Activated CD4-positive, alpha-beta memory T cell treated with anti-CD3 and anti-CD28 coated beads for 36 hours (primary cell): ENCODE measurements at regions not wholly inside any gene's neighbourhood (a gene's known extent, or its start where the extent isn't known, plus 50 kb on each side); places are given as distances from the start of the nearest gene placed in this dataset.

ENCODE experiments used
- CTCF ChIA-PET: fragments of 350-600 bp; sonication (Branson Sonifier 250); formaldehyde crosslinking; loops from one replicate; lab custom pipeline; 2021; ENCODE audit warnings: antibody characterized with exemption, inconsistent platforms; lab: Charles Lee
- POLR2A ChIA-PET: fragments of 350-600 bp; sonication (Branson Sonifier 250); formaldehyde crosslinking; loops from one replicate; lab custom pipeline; 2021; ENCODE audit warnings: antibody characterized with exemption; lab: Charles Lee
- DNase-seq: peaks from one replicate; pipeline ENCODE4 v3.0.0-alpha.2; 2020
- H3K27ac Mint-ChIP-seq: one replicate; pipeline ENCODE4 v1.8.0; 2021; ENCODE audit warnings: mixed read lengths
- H3K27me3 Mint-ChIP-seq: one replicate; pipeline ENCODE4 v1.8.0; 2021; ENCODE audit warnings: mixed read lengths
- H3K36me3 Mint-ChIP-seq: one replicate; pipeline ENCODE4 v1.8.0; 2021; ENCODE audit warnings: mixed read lengths
- H3K4me1 Mint-ChIP-seq: one replicate; pipeline ENCODE4 v1.8.0; 2021; ENCODE audit warnings: low read depth, mixed read lengths
- H3K4me3 Mint-ChIP-seq: one replicate; pipeline ENCODE4 v1.8.0; 2021; ENCODE audit warnings: mild to moderate bottlenecking, mixed read lengths
- H3K9me3 Mint-ChIP-seq: one replicate; pipeline ENCODE4 v1.8.0; 2021; ENCODE audit warnings: mixed read lengths
- intact Hi-C: fragments of 100-400 bp; cut with micrococcal nuclease; formaldehyde crosslinking; loops from one replicate; pipeline ENCODE4 v1.15.1; 2023

DNA sequence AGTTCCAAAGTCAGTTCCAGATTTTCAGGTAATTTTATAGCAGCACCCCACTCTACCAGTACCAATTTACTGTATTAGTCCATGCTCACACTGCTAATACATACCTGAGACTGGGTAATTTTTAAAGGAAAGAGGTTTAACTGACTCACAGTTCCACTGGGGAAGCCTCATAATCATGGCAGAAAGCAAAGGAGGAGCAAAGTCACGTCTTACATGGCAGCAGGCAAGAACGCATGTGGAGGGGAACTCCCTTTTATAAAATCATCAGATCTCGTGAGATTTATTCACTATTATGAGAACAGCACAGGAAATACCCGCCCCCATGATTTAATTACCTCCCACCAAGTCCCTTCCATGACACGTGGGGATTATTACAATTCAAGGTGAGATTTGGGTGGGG is 142.4 kb downstream of the AHR start:
- intact Hi-C loops = loop anchor here (10.0 kb wide), 1 partner anchor 84 kb away; no protein-coding TSS in a partner anchor
- ChIA-PET CTCF (no interaction called here), POLR2A (no interaction called here)
- H3K27me3 Mint-ChIP-seq = peaks cover 5% of the 10 kb centered on the region
- H3K27ac Mint-ChIP-seq = no peak overlapping the region
- H3K4me3 Mint-ChIP-seq = no peak overlapping the region
- DNase-seq = no peak
- H3K36me3 Mint-ChIP-seq = peaks cover 8% of the 10 kb centered on the region
- peaks cover 21% of the 10 kb centered on the region for H3K9me3 Mint-ChIP-seq
- H3K4me1 Mint-ChIP-seq = peaks cover 21% of the 10 kb centered on the region

DNA sequence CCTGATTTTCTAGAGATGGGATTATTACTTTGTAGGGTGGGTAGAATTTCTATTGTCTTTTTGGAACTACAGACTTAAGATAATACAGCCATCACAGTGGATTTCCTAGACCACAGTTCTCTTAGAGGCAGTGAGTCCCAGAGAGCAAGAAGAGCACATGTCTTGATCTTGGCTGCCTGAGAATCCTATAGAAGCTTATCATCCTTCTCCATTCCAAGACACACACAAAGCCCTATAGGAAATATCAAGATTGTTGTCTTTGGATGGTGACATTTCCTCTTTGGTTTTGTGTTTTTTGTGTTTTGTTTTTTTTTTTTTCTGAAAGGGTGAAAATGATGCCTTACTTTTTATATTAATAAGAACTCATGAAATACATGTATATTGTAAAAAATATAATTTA is 143.1 kb downstream of the AHR start:
- Mint-ChIP-seq H3K27ac (no peak overlapping the region), H3K4me3 (no peak overlapping the region), H3K9me3 (peaks cover 21% of the 10 kb centered on the region), H3K27me3 (peaks cover 9% of the 10 kb centered on the region), H3K36me3 (peaks cover 8% of the 10 kb centered on the region), H3K4me1 (peaks cover 21% of the 10 kb centered on the region)
- ChIA-PET CTCF (no interaction called here), POLR2A (no interaction called here)
- DNase-seq = no peak
- intact Hi-C loops = loop anchor here (10.0 kb wide), 1 partner anchor 83 kb away; no protein-coding TSS in a partner anchor

DNA sequence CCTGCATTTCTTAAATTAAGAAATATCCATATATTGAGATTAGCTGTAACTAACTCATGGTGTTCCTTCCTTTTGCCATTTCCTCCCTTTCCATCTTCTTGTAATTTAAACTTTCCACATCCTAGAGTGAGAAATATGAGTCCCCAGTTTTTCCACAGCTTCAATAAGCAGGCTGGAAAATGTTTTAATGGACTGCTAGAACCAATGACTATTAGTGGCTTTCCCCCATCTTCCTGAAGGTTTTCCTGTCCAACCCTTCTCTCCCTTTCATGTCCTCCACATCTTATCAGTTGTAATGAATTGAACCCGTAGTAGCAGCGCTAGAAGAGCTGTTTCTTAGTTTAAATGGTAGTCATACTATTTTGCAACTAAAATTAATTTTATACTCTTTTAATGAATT is 145.7 kb downstream of the AHR start:
- peaks cover 20% of the 10 kb centered on the region for H3K36me3 Mint-ChIP-seq
- CTCF ChIA-PET = no interaction called here

DNA sequence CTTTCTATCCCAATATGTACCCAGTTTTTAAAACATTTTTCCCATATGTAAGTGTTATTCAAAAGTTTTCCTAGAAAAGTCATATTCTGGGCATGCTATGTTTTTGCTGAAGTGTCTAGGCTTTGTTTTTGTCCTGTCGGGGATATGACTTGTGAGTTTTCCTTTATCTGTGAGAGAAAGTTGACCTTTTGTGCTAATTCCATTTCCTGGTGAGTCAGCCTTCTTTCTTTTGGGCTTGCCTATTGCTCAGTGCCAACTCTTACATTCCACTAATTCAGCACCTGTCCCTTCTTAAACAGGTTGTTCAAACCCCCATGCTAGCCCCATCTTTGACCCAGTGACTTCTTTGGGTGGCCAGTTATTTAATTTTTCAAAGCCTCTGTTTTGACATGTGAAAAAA is 146.2 kb downstream of the AHR start:
- Mint-ChIP-seq H3K4me3 (no peak overlapping the region), H3K27ac (no peak overlapping the region), H3K4me1 (peaks cover 6% of the 10 kb centered on the region), H3K27me3 (peaks cover 18% of the 10 kb centered on the region), H3K9me3 (peaks cover 37% of the 10 kb centered on the region), H3K36me3 (peaks cover 20% of the 10 kb centered on the region)
- intact Hi-C loops = loop anchor here (10.0 kb wide), 1 partner anchor 80 kb away; no protein-coding TSS in a partner anchor
- ChIA-PET POLR2A (no interaction called here), CTCF (no interaction called here)
- no peak for DNase-seq

More for the DNA sequence above, 145.7 kb downstream of the AHR start:
- POLR2A ChIA-PET = no interaction called here
- DNase-seq = no peak
- Mint-ChIP-seq H3K9me3 (peaks cover 40% of the 10 kb centered on the region), H3K27ac (no peak overlapping the region), H3K27me3 (peaks cover 18% of the 10 kb centered on the region), H3K4me1 (peaks cover 11% of the 10 kb centered on the region), H3K4me3 (no peak overlapping the region)
- intact Hi-C loops = loop anchor here (10.0 kb wide), 1 partner anchor 81 kb away; no protein-coding TSS in a partner anchor

DNA sequence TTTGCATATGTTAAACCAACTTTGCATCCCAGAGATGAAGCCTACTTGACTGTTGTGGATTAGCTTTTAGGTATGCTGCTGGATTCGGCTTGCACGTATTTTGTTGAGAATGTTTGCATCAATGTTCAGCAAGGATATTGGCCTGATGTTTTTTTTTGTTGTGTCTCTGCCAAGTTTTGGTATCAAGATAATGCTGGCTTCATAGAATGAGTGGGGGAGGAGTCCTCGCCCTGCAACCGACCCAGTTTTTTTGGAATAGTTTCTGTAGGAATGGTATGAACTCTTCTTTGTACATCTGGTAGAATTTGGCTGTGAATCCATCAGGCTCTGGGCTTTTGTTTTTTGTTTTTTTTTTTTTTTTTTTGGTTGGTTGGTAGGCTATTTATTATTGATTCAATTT is 147.9 kb downstream of the AHR start:
- no peak overlapping the region for H3K4me3 Mint-ChIP-seq
- POLR2A ChIA-PET = no interaction called here
- H3K36me3 Mint-ChIP-seq = peaks cover 12% of the 10 kb centered on the region
- H3K9me3 Mint-ChIP-seq = peaks cover 22% of the 10 kb centered on the region
- CTCF ChIA-PET = no interaction called here
- DNase-seq = no peak
- peaks cover 18% of the 10 kb centered on the region for H3K27me3 Mint-ChIP-seq
- H3K27ac Mint-ChIP-seq = no peak overlapping the region
- intact Hi-C loops = loop anchor here (10.0 kb wide), 1 partner anchor 78 kb away; no protein-coding TSS in a partner anchor
- H3K4me1 Mint-ChIP-seq = no peaks in the 10 kb centered on the region

DNA sequence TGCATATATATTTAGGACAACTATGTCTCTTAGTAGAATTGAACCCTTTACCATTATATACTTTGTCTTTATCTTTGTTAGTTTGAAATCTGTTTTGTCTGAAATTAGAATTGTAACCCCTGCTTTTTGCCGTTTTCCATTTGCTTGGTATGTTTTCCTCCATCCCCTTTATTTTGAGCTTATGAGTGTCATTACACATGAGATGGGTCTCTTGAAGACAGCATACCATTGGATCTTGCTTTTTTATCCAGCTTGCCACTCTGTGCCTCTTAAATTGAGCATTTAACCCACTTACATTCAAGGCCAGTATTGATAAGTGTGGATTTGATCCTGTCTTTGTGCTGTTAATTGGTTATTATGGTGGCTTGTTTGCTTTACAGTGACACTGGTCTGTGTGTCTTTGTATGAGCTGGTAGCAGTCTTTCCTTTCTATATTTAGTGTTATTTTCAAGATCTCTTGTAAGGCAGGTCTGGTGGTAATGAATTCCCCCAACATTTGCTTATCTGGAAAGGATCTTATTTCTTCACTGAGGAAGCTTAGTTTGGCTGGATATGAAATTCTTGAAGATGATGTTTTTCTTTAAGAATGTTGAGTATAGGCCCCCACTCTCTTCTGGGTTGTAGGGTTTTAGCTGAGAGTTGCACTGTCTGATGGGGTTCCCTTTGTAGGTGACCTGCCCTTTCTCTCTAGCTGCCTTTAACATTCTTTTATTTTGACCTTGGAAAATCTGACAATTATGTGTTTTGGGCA is 149.5 kb downstream of the AHR start:
- Mint-ChIP-seq H3K27me3 (peaks cover 18% of the 10 kb centered on the region), H3K9me3 (peaks cover 20% of the 10 kb centered on the region), H3K4me1 (no peaks in the 10 kb centered on the region), H3K4me3 (no peak overlapping the region), H3K27ac (no peak overlapping the region), H3K36me3 (peaks cover 12% of the 10 kb centered on the region)
- intact Hi-C loops = loop anchor here (10.0 kb wide), 1 partner anchor 77 kb away; no protein-coding TSS in a partner anchor
- POLR2A ChIA-PET = no interaction called here
- CTCF ChIA-PET = interaction anchor here (0.6 kb wide), 1 partner anchor 10 kb away, joined by 3 read pairs; no protein-coding TSS in a partner anchor
- no peak for DNase-seq

DNA sequence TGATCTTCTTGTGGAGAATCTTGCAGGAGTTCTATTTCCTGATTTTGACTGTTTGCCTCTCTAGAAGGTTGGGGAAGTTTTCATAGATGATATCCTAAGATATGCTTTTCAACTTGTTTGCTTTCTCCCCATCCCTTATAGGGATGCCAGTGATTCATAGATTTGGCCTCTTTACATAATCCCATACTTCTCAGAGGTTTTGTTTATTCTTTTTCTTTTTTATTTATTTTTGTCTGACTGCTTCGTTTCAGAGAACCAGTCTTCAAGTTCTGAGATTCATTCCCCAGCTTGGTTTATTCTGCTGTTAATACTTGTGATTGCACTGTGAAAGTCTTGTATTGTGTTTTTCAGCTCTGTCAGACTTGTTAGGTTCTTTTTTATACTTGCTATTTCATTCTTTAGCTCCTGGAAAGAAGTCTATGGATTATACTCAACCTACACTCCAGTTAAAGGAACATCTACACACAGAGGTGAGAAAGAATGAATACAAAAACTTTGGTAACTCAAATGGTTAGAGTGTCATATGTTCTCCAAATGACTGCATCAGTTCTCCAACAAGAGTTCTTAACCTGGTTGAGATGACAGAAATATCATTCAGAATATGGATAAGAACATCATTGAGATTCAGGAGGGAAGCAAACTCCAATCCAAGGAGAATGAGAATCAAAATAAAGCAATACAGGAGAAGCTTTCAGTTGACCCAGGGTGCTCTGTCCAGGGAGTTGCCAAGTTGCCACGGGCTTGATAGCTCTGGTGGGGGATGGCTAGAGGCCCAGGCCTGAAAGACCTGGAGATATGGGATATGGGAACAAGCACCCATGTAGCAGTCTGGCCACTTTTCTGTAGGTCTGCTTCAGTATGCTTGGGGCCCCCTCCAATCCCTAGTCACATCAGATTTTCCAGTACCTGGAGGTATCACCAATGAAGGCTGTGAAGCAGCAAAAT is 150.3 kb downstream of the AHR start:
- ChIA-PET POLR2A (no interaction called here), CTCF (interaction anchor here (0.6 kb wide), 1 partner anchor 9 kb away, joined by 3 read pairs; no protein-coding TSS in a partner anchor)
- peaks cover 12% of the 10 kb centered on the region for H3K36me3 Mint-ChIP-seq
- H3K9me3 Mint-ChIP-seq = peaks cover 20% of the 10 kb centered on the region
- no peak for DNase-seq
- H3K4me1 Mint-ChIP-seq = no peaks in the 10 kb centered on the region
- H3K4me3 Mint-ChIP-seq = no peak overlapping the region
- no peak overlapping the region for H3K27ac Mint-ChIP-seq
- intact Hi-C loops = loop anchor here (10.0 kb wide), 1 partner anchor 76 kb away; no protein-coding TSS in a partner anchor
- peaks cover 15% of the 10 kb centered on the region for H3K27me3 Mint-ChIP-seq

DNA sequence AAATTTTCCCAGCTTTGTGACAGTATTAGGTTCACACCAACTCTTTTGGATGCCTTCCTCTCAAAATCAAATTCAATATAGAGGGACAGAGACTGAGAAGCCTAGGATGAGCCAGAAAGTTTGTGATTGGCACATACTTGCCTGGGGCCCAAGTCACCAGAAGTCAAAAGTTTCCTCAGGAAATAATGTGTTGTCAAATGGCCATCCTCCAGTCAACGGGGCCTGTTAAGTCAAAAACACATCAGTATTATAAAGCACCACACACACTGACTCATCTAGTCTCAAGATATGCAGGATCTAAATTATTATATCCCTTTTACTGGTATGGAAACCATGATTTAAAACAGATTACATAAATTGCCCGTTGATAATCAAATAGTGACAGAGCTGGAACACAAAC is 158.1 kb downstream of the AHR start:
- Mint-ChIP-seq H3K4me3 (no peak overlapping the region), H3K27me3 (no peaks in the 10 kb centered on the region), H3K9me3 (peaks cover 18% of the 10 kb centered on the region), H3K27ac (no peak overlapping the region), H3K4me1 (no peaks in the 10 kb centered on the region), H3K36me3 (no peaks in the 10 kb centered on the region)
- DNase-seq = no peak
- ChIA-PET CTCF (interaction anchor here (2.0 kb wide), 1 partner anchor 394 kb away, joined by 4 read pairs; no protein-coding TSS in a partner anchor), POLR2A (no interaction called here)
- intact Hi-C loops = no loop called here

DNA sequence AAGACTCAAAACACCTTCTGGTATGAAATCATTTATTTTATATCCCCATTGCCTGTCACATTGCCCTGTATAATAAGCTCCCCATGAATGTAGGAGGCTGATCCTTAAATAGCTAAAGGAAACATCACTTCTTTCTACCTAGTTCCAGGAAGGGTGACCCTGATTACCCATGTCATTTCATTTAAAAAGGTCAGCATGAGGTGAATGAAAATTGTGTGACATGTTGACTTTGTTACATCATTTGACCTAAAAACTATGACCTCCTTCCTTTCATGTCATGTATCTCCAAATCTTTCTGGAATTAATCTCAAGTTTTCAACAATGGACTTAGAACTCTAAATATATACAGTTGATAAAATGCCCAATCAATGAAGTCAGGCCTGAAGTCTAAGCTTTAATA is 161.5 kb downstream of the AHR start:
- ChIA-PET CTCF (no interaction called here), POLR2A (no interaction called here)
- DNase-seq = no peak
- peaks cover 8% of the 10 kb centered on the region for H3K4me1 Mint-ChIP-seq
- no peak overlapping the region for H3K4me3 Mint-ChIP-seq
- no peaks in the 10 kb centered on the region for H3K36me3 Mint-ChIP-seq
- intact Hi-C loops = no loop called here
- peaks cover 18% of the 10 kb centered on the region for H3K9me3 Mint-ChIP-seq
- H3K27ac Mint-ChIP-seq = no peak overlapping the region
- no peaks in the 10 kb centered on the region for H3K27me3 Mint-ChIP-seq

DNA sequence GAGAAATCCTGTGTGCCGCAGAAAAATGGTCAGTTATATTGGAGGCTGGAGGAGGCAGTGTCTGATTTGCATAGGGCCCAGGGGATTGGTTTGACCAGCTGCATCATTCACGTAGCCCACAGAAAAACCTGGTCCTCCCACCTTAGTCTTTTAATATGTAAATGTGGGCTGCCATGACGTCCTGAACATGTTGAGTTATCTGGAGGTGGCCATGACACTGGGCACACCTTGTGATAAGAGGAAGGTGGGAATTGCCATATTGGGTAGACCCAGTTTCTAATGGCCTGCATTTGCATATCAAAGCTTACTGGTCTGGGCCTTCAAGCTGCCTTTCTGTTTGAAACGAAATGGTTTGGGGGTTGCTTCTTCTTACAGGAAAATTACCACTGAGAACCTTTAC is 162.2 kb downstream of the AHR start:
- Mint-ChIP-seq H3K36me3 (no peaks in the 10 kb centered on the region), H3K9me3 (peaks cover 18% of the 10 kb centered on the region), H3K27ac (no peak overlapping the region), H3K4me1 (peaks cover 8% of the 10 kb centered on the region), H3K4me3 (no peak overlapping the region), H3K27me3 (no peaks in the 10 kb centered on the region)
- intact Hi-C loops = no loop called here
- CTCF ChIA-PET = no interaction called here
- POLR2A ChIA-PET = no interaction called here
- DNase-seq = no peak

DNA sequence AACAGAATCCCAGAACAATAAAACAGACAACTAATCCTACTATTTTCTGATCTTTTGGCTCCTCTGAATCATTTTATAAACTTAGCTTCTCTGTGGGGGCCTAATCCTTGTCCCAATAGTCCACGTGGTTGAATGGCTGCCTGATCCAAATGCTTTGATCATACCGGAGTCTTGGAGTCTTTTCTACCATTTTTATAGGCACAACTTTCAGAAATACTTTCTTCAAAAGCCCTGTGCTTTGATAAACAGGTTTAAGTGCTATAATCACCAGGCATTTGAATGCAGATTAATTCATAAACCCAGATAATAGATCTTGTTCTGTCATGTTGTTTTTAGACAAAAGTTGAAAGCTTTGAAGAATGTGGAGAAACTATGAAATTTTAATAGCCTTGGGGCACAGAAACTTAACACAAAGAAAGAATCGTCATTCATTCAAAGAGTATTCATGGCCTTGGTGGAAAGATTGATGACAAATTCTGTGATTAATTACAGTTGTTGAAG is 163.7 kb downstream of the AHR start:
- intact Hi-C loops = no loop called here

More for the DNA sequence above, 163.7 kb downstream of the AHR start:
- no peak overlapping the region for H3K27ac Mint-ChIP-seq
- H3K4me1 Mint-ChIP-seq = peaks cover 11% of the 10 kb centered on the region
- H3K27me3 Mint-ChIP-seq = peaks cover 4% of the 10 kb centered on the region
- no peaks in the 10 kb centered on the region for H3K36me3 Mint-ChIP-seq
- CTCF ChIA-PET = no interaction called here
- no peak for DNase-seq
- no peak overlapping the region for H3K4me3 Mint-ChIP-seq
- peaks cover 18% of the 10 kb centered on the region for H3K9me3 Mint-ChIP-seq
- POLR2A ChIA-PET = no interaction called here
